Lung (tissue), 11 donors: ENCODE measurements at regions not wholly inside any gene's neighbourhood (a gene's known extent, or its start where the extent isn't known, plus 50 kb on each side); places are given as distances from the start of the nearest gene placed in this dataset.

Experiments
- ATAC-seq: fragments of 200-7000 bp; cut with Tn5 transposase; one replicate; pipeline ENCODE4 v1.9.1; 2020; ENCODE audit warnings: moderate number of reproducible peaks; ENCODE audit not compliant: insufficient read depth, low FRiP score
- DNase-seq, 3 donors: peaks; one replicate each; pipeline ENCODE4 v3.0.0-alpha.2; 2013 to 2017
- H3K27ac ChIP-seq, 2 donors: one replicate each; pipeline ENCODE4 v1.5.1; 2013; ENCODE audit warnings: mild to moderate bottlenecking in 2 of 2, moderate library complexity in 2 of 2, control low read depth in 1 of 2, inconsistent platforms in 1 of 2, low read depth in 1 of 2, low read length in 1 of 2
- H3K27me3 ChIP-seq, 3 donors: one replicate each; pipeline ENCODE4 v1.5.1; 2013; ENCODE audit warnings: low read length in 2 of 3; ENCODE audit not compliant: control insufficient read depth in 3 of 3, insufficient read depth in 3 of 3
- H3K36me3 ChIP-seq, 4 donors: one replicate each; pipeline ENCODE4 v1.5.1; 2013; ENCODE audit warnings: low read length in 4 of 4, mild to moderate bottlenecking in 1 of 4, moderate library complexity in 1 of 4; ENCODE audit not compliant: control insufficient read depth in 4 of 4, insufficient read depth in 4 of 4
- H3K4me1 ChIP-seq, 5 donors: one replicate each; pipeline ENCODE4 v1.5.1; 2013; ENCODE audit warnings: low read length in 5 of 5, mild to moderate bottlenecking in 2 of 5, moderate library complexity in 1 of 5; ENCODE audit not compliant: control insufficient read depth in 5 of 5, insufficient read depth in 5 of 5
- H3K4me3 ChIP-seq: one replicate; pipeline ENCODE4 v1.5.1; 2013; ENCODE audit warnings: mild to moderate bottlenecking, control low read depth, moderate library complexity
- H3K9ac ChIP-seq, 2 donors: one replicate each; pipeline ENCODE4 v1.5.1; 2013; ENCODE audit warnings: low read length in 2 of 2, control low read depth in 1 of 2; ENCODE audit not compliant: insufficient read depth in 1 of 2
- H3K9me3 ChIP-seq, 4 donors: one replicate each; pipeline ENCODE4 v1.5.1; 2013; ENCODE audit warnings: low read length in 3 of 4, mild to moderate bottlenecking in 1 of 4, moderate library complexity in 1 of 4; ENCODE audit not compliant: control insufficient read depth in 4 of 4, insufficient read depth in 3 of 4
- WGBS, 2 donors: extraction: QIAGEN DNeasy Blood & Tissue Kit; methylation state at CpG; one replicate each; pipeline ENCODE4 v1.1.7; 2013; 5-methylcytosine and 5-hydroxymethylcytosine counted together
- TF ChIP-seq, protein P1 (sequence below): IDR thresholded peaks from 2 replicates; pipeline ENCODE4 v1.5.1; 2012; ENCODE audit warnings: mild to moderate bottlenecking; ENCODE audit errors: control extremely low read depth, extremely low read depth
- donor health status: control.
- donor health status: control.
- donor health status: Bipolar disorder and iron deficiency.
- donor health status: healthy.
- donor health status: DM: yes; HTN: yes; CAD: no.

DNA sequence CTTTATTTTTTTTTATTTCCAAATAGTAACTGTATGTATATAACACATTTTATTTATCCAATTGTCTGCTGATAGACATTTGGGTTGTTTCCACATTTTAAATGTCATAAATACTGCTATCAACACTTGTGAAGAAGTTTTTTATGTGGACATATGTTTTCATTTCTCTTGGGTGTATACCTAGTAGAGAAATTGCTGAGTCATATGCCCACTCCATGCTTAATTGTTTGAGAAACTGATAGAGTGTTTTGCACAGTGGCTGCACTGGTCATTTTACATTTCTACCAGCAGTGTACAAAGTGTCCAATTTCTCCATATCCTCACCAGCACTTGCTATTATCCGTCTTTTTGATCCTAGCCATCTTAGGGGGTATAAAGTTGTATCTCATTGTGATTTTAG is 567.8 kb downstream of the GBA3 start:
- Histone ChIP-seq H3K4me1 (no peaks in the 10 kb centered on the region), H3K9me3 (no peaks in the 10 kb centered on the region), H3K27ac (no peak overlapping the region), H3K27me3 (no peaks in the 10 kb centered on the region), H3K4me3 (no peak overlapping the region), H3K9ac (no peak overlapping the region), H3K36me3 (no peaks in the 10 kb centered on the region)
- ATAC-seq, result no peak
- TF ChIP-seq, protein P1, sequence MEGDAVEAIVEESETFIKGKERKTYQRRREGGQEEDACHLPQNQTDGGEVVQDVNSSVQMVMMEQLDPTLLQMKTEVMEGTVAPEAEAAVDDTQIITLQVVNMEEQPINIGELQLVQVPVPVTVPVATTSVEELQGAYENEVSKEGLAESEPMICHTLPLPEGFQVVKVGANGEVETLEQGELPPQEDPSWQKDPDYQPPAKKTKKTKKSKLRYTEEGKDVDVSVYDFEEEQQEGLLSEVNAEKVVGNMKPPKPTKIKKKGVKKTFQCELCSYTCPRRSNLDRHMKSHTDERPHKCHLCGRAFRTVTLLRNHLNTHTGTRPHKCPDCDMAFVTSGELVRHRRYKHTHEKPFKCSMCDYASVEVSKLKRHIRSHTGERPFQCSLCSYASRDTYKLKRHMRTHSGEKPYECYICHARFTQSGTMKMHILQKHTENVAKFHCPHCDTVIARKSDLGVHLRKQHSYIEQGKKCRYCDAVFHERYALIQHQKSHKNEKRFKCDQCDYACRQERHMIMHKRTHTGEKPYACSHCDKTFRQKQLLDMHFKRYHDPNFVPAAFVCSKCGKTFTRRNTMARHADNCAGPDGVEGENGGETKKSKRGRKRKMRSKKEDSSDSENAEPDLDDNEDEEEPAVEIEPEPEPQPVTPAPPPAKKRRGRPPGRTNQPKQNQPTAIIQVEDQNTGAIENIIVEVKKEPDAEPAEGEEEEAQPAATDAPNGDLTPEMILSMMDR, result no peak
- WGBS, 2 donors, result 89 to 92% methylated on average over 1 of the region's 1 CpG
- no peak for DNase-seq

DNA sequence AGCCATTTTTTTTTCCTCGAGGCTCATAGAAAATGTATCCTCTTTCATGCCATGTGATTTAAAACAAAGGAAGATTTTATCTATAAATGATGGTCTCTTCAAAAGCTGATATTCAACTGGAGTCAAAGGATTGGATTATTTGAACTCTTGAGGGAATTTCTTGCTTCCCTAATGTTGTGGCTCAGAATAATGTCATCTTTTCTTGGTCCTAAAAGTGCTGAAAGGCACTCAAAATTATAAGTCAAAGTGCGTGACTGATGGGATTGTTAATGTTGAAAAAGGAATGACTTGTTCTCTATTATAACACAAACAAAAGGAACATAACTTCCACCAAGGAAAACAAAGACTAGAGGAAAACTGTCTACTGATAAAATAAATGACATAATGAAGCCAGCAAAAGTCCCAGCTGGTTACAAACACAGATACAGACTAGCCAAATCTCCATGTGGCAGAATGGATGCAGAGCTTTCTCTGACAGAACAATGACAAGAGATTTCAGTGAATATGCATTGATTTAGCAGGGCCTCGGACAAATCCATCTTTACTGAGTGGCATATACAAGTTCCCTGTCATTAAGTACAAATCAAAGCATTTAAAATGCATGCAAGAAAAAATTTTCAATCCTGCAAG is 552.6 kb downstream of the GBA3 start:
- H3K27ac ChIP-seq, result no peak overlapping the region
- no peaks in the 10 kb centered on the region for H3K27me3 ChIP-seq
- no peak overlapping the region for H3K4me3 ChIP-seq
- no peak overlapping the region for H3K9ac ChIP-seq
- H3K4me1 ChIP-seq, result no peaks in the 10 kb centered on the region
- H3K36me3 ChIP-seq, result no peaks in the 10 kb centered on the region
- DNase-seq, result peak in 1 of 3 donors; percentile 13
- no peak for ATAC-seq
- TF ChIP-seq, protein P1, result no peak
- no peaks in the 10 kb centered on the region for H3K9me3 ChIP-seq
- 68 to 77% methylated on average over 3 of the region's 3 CpGs for WGBS, 2 donors

DNA sequence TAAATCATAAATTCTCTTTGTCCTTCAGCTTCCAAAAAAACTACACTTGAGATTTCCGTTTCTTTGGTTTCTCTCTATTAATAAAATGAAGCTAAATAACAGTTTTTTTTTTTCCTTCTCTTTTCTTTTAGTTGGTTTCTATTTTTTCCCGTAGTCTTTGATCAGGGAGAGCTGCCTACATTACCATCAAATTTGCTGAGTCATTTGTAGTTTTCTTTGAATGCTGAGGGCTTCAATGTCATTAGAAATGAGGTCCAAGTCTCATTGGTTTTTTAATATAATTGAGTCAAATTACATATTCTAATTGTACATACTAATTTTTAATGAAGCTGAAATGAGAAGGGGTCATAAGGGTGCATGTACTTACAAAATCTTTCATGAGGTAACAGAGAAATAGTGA is 550.2 kb downstream of the GBA3 start:
- Histone ChIP-seq H3K4me3 (no peak overlapping the region), H3K27ac (no peak overlapping the region), H3K9me3 (no peaks in the 10 kb centered on the region), H3K27me3 (no peaks in the 10 kb centered on the region), H3K36me3 (no peaks in the 10 kb centered on the region), H3K4me1 (no peaks in the 10 kb centered on the region), H3K9ac (no peak overlapping the region)
- DNase-seq (no peak), ATAC-seq (no peak)
- 52 to 57% methylated on average over 2 of the region's 2 CpGs for WGBS, 2 donors
- TF ChIP-seq, protein P1, result no peak

DNA sequence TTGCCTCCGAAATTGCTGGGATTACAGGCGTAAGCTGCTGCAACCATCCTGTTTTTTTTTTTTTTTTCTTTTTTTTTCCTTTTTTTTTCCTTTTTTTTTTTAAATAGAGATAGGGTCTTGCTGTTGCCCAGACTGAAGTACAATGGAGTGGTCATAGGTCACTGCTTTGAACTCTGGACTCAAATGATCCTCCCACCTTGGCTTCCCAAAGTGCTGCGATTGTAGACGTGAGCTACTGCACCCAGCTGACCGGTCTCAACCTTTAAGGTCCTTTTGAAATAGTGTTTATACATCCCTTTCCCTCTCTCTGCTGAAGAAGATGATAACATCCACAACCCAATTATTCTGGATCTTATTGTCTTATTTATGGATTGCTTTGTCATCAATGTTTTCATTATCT is 548.7 kb downstream of the GBA3 start:
- H3K27me3 ChIP-seq, result no peaks in the 10 kb centered on the region
- no peaks in the 10 kb centered on the region for H3K4me1 ChIP-seq
- no peaks in the 10 kb centered on the region for H3K36me3 ChIP-seq
- TF ChIP-seq, protein P1, result no peak
- no peak overlapping the region for H3K9ac ChIP-seq
- no peak overlapping the region for H3K27ac ChIP-seq
- H3K4me3 ChIP-seq, result no peak overlapping the region
- no peaks in the 10 kb centered on the region for H3K9me3 ChIP-seq
- DNase-seq (no peak), ATAC-seq (no peak)
- 82 to 94% methylated on average over 5 of the region's 5 CpGs for WGBS, 2 donors
